ENCODE measurements at regions not wholly inside any gene's neighbourhood (a gene's known extent, or its start where the extent isn't known, plus 50 kb on each side); places are given as distances from the start of the nearest gene placed in this dataset.

GRCh38 chr3:48069339-48069738 is 53.1 kb upstream of the MAP4 start:
- TF ChIP-seq, protein P1, sequence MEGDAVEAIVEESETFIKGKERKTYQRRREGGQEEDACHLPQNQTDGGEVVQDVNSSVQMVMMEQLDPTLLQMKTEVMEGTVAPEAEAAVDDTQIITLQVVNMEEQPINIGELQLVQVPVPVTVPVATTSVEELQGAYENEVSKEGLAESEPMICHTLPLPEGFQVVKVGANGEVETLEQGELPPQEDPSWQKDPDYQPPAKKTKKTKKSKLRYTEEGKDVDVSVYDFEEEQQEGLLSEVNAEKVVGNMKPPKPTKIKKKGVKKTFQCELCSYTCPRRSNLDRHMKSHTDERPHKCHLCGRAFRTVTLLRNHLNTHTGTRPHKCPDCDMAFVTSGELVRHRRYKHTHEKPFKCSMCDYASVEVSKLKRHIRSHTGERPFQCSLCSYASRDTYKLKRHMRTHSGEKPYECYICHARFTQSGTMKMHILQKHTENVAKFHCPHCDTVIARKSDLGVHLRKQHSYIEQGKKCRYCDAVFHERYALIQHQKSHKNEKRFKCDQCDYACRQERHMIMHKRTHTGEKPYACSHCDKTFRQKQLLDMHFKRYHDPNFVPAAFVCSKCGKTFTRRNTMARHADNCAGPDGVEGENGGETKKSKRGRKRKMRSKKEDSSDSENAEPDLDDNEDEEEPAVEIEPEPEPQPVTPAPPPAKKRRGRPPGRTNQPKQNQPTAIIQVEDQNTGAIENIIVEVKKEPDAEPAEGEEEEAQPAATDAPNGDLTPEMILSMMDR (IDR thresholded peaks at IDR 0.05): no peak
- TF ChIP-seq POLR2A (IDR thresholded peaks at IDR 0.05): no peak

All from body of pancreas (tissue), 4 donors.